ENCODE measurements at regions not wholly inside any gene's neighbourhood (a gene's known extent, or its start where the extent isn't known, plus 50 kb on each side); places are given as distances from the start of the nearest gene placed in this dataset.

- H3K27ac ChIP-seq = no peak overlapping the region
- intact Hi-C loops (cut with DNase I) = no loop called here
- H3K36me3 ChIP-seq = no peaks in the 10 kb centered on the region
- no peaks in the 10 kb centered on the region for H3K9me3 ChIP-seq
- no peak overlapping the region for H3K4me3 ChIP-seq
- H3K4me1 ChIP-seq = no peaks in the 10 kb centered on the region
- TF ChIP-seq POLR2A (IDR thresholded peaks at IDR 0.05) (no peak), CTCF (IDR thresholded peaks at IDR 0.05) (no peak), POLR2AphosphoS5 (IDR thresholded peaks at IDR 0.05; ENCODE audit: insufficient read depth in 1 of 2, low read depth in 1 of 2) (no peak)
- DNase-seq (ENCODE audit: extremely low spot score in 2 of 2) = no peak
- no peaks in the 10 kb centered on the region for H3K27me3 ChIP-seq
These were observed 313.6 kb downstream of the NSG2 start for GRCh38 chr5:174359071-174359470.

GRCh38 chr5:174362514-174362913 is 317.0 kb downstream of the NSG2 start:
- H3K27me3 ChIP-seq = no peaks in the 10 kb centered on the region
- H3K4me1 ChIP-seq = no peaks in the 10 kb centered on the region
- TF ChIP-seq POLR2A (IDR thresholded peaks at IDR 0.05) = no peak
- no peak for TF ChIP-seq POLR2AphosphoS5 (IDR thresholded peaks at IDR 0.05; ENCODE audit: insufficient read depth in 1 of 2, low read depth in 1 of 2)
- TF ChIP-seq CTCF (IDR thresholded peaks at IDR 0.05) = no peak
- intact Hi-C loops (cut with DNase I) = no loop called here
- no peaks in the 10 kb centered on the region for H3K36me3 ChIP-seq
- no peak for DNase-seq (ENCODE audit: extremely low spot score in 2 of 2)
- H3K4me3 ChIP-seq = no peak overlapping the region
- H3K9me3 ChIP-seq = no peaks in the 10 kb centered on the region
- H3K27ac ChIP-seq = no peak overlapping the region

GRCh38 chr5:174363934-174364333 is 318.4 kb downstream of the NSG2 start:
- intact Hi-C loops (cut with DNase I) = no loop called here
- Histone ChIP-seq H3K4me3 (no peak overlapping the region), H3K27ac (no peak overlapping the region), H3K9me3 (no peaks in the 10 kb centered on the region), H3K36me3 (no peaks in the 10 kb centered on the region), H3K4me1 (no peaks in the 10 kb centered on the region), H3K27me3 (no peaks in the 10 kb centered on the region)
- no peak for DNase-seq (ENCODE audit: extremely low spot score in 2 of 2)
- TF ChIP-seq POLR2AphosphoS5 (IDR thresholded peaks at IDR 0.05; ENCODE audit: insufficient read depth in 1 of 2, low read depth in 1 of 2) = no peak
- no peak for TF ChIP-seq CTCF (IDR thresholded peaks at IDR 0.05)
- no peak for TF ChIP-seq POLR2A (IDR thresholded peaks at IDR 0.05)

GRCh38 chr5:174364676-174365075 is 319.2 kb downstream of the NSG2 start:
- H3K9me3 ChIP-seq = no peaks in the 10 kb centered on the region
- no peak overlapping the region for H3K4me3 ChIP-seq
- intact Hi-C loops (cut with DNase I) = no loop called here
- no peak for TF ChIP-seq CTCF (IDR thresholded peaks at IDR 0.05)
- no peak for TF ChIP-seq POLR2AphosphoS5 (IDR thresholded peaks at IDR 0.05; ENCODE audit: insufficient read depth in 1 of 2, low read depth in 1 of 2)
- TF ChIP-seq POLR2A (IDR thresholded peaks at IDR 0.05) = no peak
- H3K36me3 ChIP-seq = no peaks in the 10 kb centered on the region
- DNase-seq (ENCODE audit: extremely low spot score in 2 of 2) = no peak
- H3K27me3 ChIP-seq = no peaks in the 10 kb centered on the region
- H3K27ac ChIP-seq = no peak overlapping the region
- H3K4me1 ChIP-seq = no peaks in the 10 kb centered on the region

- Histone ChIP-seq H3K4me1 (no peaks in the 10 kb centered on the region), H3K27me3 (no peaks in the 10 kb centered on the region), H3K27ac (no peak overlapping the region), H3K9me3 (no peaks in the 10 kb centered on the region), H3K4me3 (no peak overlapping the region), H3K36me3 (no peaks in the 10 kb centered on the region)
- TF ChIP-seq CTCF (IDR thresholded peaks at IDR 0.05) (no peak), POLR2A (IDR thresholded peaks at IDR 0.05) (no peak), POLR2AphosphoS5 (IDR thresholded peaks at IDR 0.05; ENCODE audit: insufficient read depth in 1 of 2, low read depth in 1 of 2) (no peak)
- intact Hi-C loops (cut with DNase I) = no loop called here
- no peak for DNase-seq (ENCODE audit: extremely low spot score in 2 of 2)
These were observed 326.1 kb downstream of the NSG2 start for GRCh38 chr5:174371600-174372094.
